M059J (cell line): ENCODE measurements at regions not wholly inside any gene's neighbourhood (a gene's known extent, or its start where the extent isn't known, plus 50 kb on each side); places are given as distances from the start of the nearest gene placed in this dataset.
"Not testable (repeated sequence)": the region's sequence is repeated elsewhere in the genome, so short reads cannot be mapped to it uniquely, and the experiment has no call there.

Experiments used
- DNase-seq: peaks from one replicate; pipeline ENCODE4 v3.0.0-alpha.2; 2012; ENCODE audit warnings: low read depth

GRCh38 chr9:1871626-1872419, 143.3 kb upstream of the SMARCA2 start:
- DNase-seq = no peak

GRCh38 chr9:1875251-1875851, 139.8 kb upstream of the SMARCA2 start:
- DNase-seq = no peak

- peak; percentile 2 for DNase-seq
Measured at GRCh38 chr9:1875921-1876448, 139.2 kb upstream of the SMARCA2 start.

- DNase-seq = no peak
Measured at GRCh38 chr9:1876891-1877496, 138.2 kb upstream of the SMARCA2 start.

GRCh38 chr9:1877951-1878350, 137.2 kb upstream of the SMARCA2 start:
- DNase-seq = no peak

- no peak for DNase-seq
Measured at GRCh38 chr9:1878811-1879210, 136.3 kb upstream of the SMARCA2 start.

GRCh38 chr9:1879501-1879900, 135.6 kb upstream of the SMARCA2 start:
- no peak for DNase-seq

GRCh38 chr9:1880038-1880565, 135.0 kb upstream of the SMARCA2 start:
- DNase-seq = no peak

GRCh38 chr9:1881708-1882295, 133.3 kb upstream of the SMARCA2 start:
- DNase-seq = no peak

- DNase-seq = no peak
Measured at GRCh38 chr9:1882711-1883403, 132.3 kb upstream of the SMARCA2 start.

GRCh38 chr9:1890201-1890600, 124.9 kb upstream of the SMARCA2 start:
- no peak for DNase-seq

- no peak for DNase-seq
Measured at GRCh38 chr9:1890816-1891215, 124.3 kb upstream of the SMARCA2 start.

- not testable (repeated sequence) for DNase-seq
Measured at GRCh38 chr9:1903080-1903704, 112.0 kb upstream of the SMARCA2 start.

GRCh38 chr9:1907465-1907864, 107.7 kb upstream of the SMARCA2 start:
- DNase-seq = no peak

GRCh38 chr9:1909322-1909721, 105.8 kb upstream of the SMARCA2 start:
- DNase-seq = no peak

- DNase-seq = no peak
Measured at GRCh38 chr9:1910269-1910811, 104.8 kb upstream of the SMARCA2 start.

GRCh38 chr9:1913631-1914330, 101.4 kb upstream of the SMARCA2 start:
- DNase-seq = no peak

- peak; percentile 9 for DNase-seq
Measured at GRCh38 chr9:1916095-1916494, 99.1 kb upstream of the SMARCA2 start.

GRCh38 chr9:1916655-1917054, 98.5 kb upstream of the SMARCA2 start:
- DNase-seq = no peak

GRCh38 chr9:1917396-1917935, 97.7 kb upstream of the SMARCA2 start:
- no peak for DNase-seq
